ENCODE measurements at regions not wholly inside any gene's neighbourhood (a gene's known extent, or its start where the extent isn't known, plus 50 kb on each side); places are given as distances from the start of the nearest gene placed in this dataset.

GRCh38 chr4:183017962-183018361 is 81.1 kb upstream of the WWC2 start:
- TF ChIP-seq SP1 (IDR thresholded peaks at IDR 0.05) (no peak), FOXK2 (IDR thresholded peaks at IDR 0.05) (no peak), FOXM1 (IDR thresholded peaks at IDR 0.05; ENCODE audit: borderline replicate concordance) (no peak), HDGF (IDR thresholded peaks at IDR 0.05; ENCODE audit: borderline replicate concordance) (no peak), BHLHE40 (IDR thresholded peaks at IDR 0.05; ENCODE audit: borderline replicate concordance) (no peak), TARDBP (IDR thresholded peaks at IDR 0.05) (no peak), ARNT (IDR thresholded peaks at IDR 0.05) (no peak), FOXA1 (IDR thresholded peaks at IDR 0.05) (no peak), NFRKB (IDR thresholded peaks at IDR 0.05) (no peak)

All from HEK293T (cell line).